T1000 (cell line): ENCODE measurements at regions not wholly inside any gene's neighbourhood (a gene's known extent, or its start where the extent isn't known, plus 50 kb on each side); places are given as distances from the start of the nearest gene placed in this dataset.
"Not testable (repeated sequence)": the region's sequence is repeated elsewhere in the genome, so short reads cannot be mapped to it uniquely, and the experiment has no call there.

Source experiments
- DNase-seq: peaks from one replicate; lab custom pipeline; 2025; ENCODE audit warnings: mixed read lengths; lab: John Stamatoyannopoulos, UW

- DNase-seq, result no peak
Observed at GRCh38 chr3:16075647-16076046, 98.8 kb upstream of the GALNT15 start.

GRCh38 chr3:16076564-16076963 is 97.9 kb upstream of the GALNT15 start:
- DNase-seq, result no peak

DNA sequence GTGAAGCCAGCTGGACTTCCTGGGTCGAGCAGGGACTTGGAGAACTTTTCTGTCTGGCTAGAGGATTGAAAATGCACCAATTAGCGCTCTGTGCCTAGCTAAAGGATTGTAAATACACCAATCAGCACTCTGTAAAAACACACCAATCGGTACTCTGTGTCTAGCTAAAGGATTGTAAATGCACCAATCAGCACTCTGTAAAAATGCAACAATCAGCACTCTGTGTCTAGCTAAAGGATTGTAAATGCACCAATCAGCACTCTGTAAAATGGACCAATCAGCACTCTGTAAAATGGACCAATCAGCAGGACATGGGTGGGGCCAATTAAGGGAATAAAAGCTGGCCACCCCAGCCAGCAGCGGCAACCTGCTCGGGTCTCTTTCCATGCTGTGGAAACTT is 97.3 kb upstream of the GALNT15 start:
- not testable (repeated sequence) for DNase-seq

GRCh38 chr3:16077681-16078080 is 96.8 kb upstream of the GALNT15 start:
- DNase-seq, result not testable (repeated sequence)

DNA sequence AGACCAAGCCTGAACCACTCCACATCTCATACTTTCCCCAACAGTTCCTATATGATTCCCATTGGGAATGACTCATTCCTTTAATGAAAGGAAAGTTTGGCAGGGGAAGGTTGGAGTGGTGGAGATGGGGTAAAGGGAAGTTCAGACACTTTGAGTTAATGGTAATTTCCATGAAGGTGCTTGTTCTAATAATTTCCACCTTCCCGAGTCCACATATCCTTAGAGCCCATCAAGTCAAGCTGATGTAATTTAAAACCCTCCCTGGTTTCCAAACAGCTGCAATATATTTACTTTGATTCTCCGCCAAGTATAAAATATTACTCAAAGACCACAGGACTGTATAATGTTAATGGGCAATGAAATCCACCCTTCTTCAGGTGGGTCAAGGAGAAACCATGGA is 95.0 kb upstream of the GALNT15 start:
- no peak for DNase-seq

DNA sequence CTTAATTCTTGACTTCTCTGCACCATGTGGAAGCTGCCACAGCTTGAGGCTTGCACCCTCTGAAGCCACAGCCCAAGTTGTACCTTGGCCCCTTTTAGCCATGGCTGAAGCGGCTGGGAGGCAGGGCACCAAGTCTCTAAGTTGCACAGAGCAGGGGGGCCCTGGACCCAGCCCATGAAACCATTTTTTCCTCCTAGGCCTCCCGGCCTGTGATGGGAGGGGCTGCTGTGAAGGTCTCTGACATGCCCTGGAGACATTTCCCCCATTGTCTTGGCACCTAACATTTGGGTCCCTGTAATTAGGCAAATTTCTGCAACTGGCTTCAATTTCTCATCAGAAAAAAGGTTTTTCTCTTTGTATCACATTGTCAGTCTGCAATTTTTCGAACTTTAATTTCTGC is 92.8 kb upstream of the GALNT15 start:
- DNase-seq, result no peak

DNA sequence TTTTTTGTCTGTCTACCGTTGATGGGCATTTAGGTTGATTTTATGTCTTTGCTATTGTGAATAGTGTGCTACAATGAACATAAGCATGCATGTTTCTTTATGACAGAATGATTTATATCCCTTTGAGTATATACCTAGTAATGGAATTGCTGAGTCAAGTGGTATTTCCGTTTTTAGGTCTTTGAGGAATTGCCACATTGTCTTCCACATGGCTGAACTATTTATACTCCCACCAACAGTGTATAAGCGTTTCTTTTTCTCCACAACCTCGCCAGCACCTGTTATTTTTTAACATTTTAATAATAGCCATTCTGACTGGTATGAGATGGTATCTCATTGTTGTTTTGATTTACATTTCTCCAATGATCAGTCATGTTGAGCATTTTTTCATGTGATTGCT is 89.6 kb upstream of the GALNT15 start:
- DNase-seq, result no peak

DNA sequence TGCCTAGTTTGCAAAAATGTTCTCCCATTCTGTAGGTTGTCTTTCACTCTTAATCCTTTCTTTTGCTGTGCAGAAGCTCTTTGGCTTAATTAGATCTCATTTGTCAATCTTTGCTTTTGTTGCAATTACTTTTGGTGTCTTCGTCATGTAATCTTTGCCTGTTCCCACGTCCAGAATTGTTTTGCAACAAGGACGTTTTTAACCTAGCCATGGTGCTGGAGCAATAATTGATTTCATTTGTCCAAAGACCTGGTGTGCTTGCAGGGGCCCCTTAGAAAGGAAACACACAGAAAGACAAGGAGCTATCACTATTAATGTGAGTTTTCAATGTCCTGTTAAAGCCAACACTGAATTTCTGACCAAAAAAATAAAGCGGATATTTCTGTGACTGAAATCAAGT is 89.1 kb upstream of the GALNT15 start:
- DNase-seq, result no peak

GRCh38 chr3:16085884-16086608 is 88.4 kb upstream of the GALNT15 start:
- no peak for DNase-seq

- DNase-seq, result no peak
Observed at GRCh38 chr3:16086690-16087089, 87.8 kb upstream of the GALNT15 start.

DNA sequence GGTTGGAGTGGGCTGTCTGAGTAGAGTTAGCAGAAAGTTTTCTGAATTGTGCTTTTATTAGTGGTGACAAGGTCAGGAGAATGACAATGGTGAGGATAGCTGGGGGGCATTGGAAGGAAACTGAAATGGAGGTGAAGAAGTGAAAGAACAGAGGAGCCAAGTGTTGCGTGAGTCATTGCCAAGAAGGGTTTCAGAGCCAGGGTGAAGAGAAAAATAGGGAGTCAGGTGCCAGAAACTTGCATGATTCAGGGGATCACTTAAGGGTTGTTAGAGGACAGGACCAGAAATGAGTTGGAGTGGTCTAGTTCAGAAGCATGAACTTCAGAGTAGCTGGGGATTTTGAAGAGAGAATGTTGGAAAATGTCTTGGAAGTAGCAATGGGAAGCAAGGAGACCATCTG is 86.0 kb upstream of the GALNT15 start:
- no peak for DNase-seq

- DNase-seq, result no peak
Observed at GRCh38 chr3:16089521-16089920, 85.0 kb upstream of the GALNT15 start.

DNA sequence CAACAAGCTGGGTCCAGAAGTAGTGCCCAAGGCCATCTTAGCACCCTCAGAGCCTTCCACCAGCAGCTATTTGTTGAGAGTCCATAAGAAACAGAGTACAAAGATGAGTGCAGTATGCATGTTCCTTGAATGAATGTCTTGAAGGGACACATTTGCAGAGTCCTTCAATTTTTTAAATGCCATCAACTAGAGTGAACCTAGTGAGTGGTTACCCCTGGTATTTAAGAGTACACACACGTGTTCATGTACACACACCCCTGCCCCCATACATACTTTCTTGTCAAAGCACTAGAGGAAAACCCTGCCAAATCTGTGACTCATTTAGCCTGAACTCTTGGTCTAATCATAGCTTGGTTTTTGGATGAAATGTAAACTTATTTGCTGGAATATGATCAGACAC is 84.5 kb upstream of the GALNT15 start:
- DNase-seq, result peak; percentile 13

DNA sequence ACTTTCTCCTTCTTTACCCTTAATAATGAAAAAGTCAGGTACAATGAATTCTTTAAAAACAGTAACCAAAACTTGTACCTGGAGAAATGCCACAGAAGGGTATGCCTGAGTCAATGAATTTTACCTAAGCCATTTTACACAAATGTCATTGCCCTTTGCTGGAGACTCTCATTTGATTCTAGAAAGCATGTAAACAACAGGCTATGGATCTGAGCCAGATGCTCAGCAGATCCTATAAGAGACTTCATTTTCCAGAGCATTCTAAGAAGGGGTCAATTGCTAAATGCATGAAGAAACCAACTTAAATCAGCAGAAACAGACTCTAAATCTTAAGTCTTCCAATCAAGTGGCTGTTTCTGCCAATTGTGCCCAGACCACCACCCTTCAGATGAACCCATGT is 83.8 kb upstream of the GALNT15 start:
- no peak for DNase-seq

DNA sequence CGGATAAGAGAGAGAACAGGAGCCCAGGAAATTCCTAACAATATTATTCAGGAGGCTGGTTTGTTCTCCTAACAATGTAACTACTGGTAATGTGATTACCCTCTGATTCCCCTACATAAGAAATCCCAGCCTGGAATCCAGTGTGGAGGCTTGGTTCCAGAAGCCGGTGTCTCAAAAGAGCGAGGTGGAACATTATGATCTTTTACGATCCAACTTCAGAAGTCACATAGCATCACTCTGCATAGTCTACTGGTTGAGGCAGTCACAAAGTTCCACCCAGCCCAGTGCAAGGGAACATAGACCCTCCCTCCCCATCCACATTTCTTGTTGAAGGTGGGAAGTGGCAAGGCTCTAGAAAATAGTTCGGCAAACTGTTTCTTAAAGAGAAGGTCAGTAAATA is 81.6 kb upstream of the GALNT15 start:
- no peak for DNase-seq

- peak; percentile 17 for DNase-seq
Observed at GRCh38 chr3:16101295-16102186, 72.9 kb upstream of the GALNT15 start.

DNA sequence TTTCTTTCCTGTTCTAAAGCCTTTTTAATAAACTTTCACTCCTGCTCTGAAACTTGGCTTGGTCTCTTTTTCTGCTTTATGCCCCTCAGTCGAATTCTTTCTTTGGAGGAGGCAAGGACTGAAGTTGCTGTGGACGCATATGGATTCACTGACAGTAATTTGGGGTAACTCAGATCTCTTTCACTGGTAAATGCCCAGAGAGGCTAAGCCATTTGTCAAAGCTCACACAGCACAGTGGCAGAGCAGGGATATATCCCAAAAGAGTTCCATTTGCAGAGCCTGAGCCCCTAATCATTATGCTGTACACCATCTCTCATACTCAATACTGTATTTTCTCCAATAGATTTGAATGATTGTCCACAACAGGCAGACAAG is 72.3 kb upstream of the GALNT15 start:
- no peak for DNase-seq

- DNase-seq, result no peak
Observed at GRCh38 chr3:16102905-16103364, 71.5 kb upstream of the GALNT15 start.

GRCh38 chr3:16103472-16103871 is 71.0 kb upstream of the GALNT15 start:
- no peak for DNase-seq

DNA sequence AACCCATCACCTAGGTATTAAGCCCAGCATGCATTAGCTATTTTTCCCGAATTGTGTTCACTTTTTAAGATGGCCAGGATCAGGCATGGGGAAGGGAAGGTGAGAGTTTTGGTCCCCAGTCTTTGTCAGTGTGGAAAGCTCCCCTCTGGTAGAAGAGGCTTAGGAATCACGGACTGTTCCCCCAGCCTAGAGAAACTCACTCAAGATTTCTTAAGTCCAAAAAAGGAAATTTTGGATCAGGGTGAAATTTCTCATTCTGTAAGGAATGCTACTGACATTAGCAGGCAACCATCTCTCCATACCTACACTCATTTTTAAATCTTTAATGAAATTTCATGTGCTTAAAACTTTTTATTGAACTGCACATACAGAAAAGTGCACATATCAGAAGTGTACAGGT is 70.3 kb upstream of the GALNT15 start:
- no peak for DNase-seq

- DNase-seq, result no peak
Observed at GRCh38 chr3:16106050-16106449, 68.4 kb upstream of the GALNT15 start.

GRCh38 chr3:16108424-16108823 is 66.1 kb upstream of the GALNT15 start:
- DNase-seq, result no peak

GRCh38 chr3:16109929-16110328 is 64.6 kb upstream of the GALNT15 start:
- no peak for DNase-seq
